Motor neuron (in vitro differentiated cells): ENCODE measurements at regions not wholly inside any gene's neighbourhood (a gene's known extent, or its start where the extent isn't known, plus 50 kb on each side); places are given as distances from the start of the nearest gene placed in this dataset.
"Not testable (repeated sequence)": the region's sequence is repeated elsewhere in the genome, so short reads cannot be mapped to it uniquely, and the experiment has no call there.

Source experiments
- ATAC-seq, 8 experiments: fragments of 200-7000 bp; cut with Tn5 transposase; replicated peaks in 6 of 8; 2 replicates each; pipeline ENCODE4 v1.8.0; 2021; ENCODE audit warnings: mild to moderate bottlenecking in 8 of 8, moderate library complexity in 8 of 8
- H3K27ac ChIP-seq, 2 donors: fragments of 250-450 bp; sonication (Bioruptor Pico); 2 replicates each; pipeline ENCODE4 v1.9.0; 2021; ENCODE audit warnings: antibody characterized with exemption in 2 of 2, mild to moderate bottlenecking in 2 of 2, moderate library complexity in 1 of 2
- H3K4me1 ChIP-seq, 2 donors: fragments of 250-450 bp; sonication (Bioruptor Pico); replicated peaks in 1 of 2; 2 replicates each; pipeline ENCODE4 v1.6.1; 2021; ENCODE audit warnings: antibody characterized with exemption in 2 of 2, mild to moderate bottlenecking in 2 of 2, moderate library complexity in 1 of 2
- H3K4me3 ChIP-seq, 5 donors: fragments of 250-450 bp; sonication (Bioruptor Pico); 2 replicates each; pipeline ENCODE4 v1.9.0; 2021; ENCODE audit warnings: antibody characterized with exemption in 5 of 5, mild to moderate bottlenecking in 5 of 5, moderate library complexity in 4 of 5
- WGBS, 10 experiments: fragments of 450-650 bp; shearing (Covaris generic); methylation state at CpG; one replicate each; pipeline ENCODE4 v1.0.0; 2022; 5-methylcytosine and 5-hydroxymethylcytosine counted together
- in situ Hi-C, 9 experiments: fragments of 400-800 bp; cut with MboI; loops; one replicate each; pipeline ENCODE4 v1.15.0; 2021; ENCODE audit warnings: low sequenced_read_pairs in 9 of 9, low pct_unique_long_range_greater_than_20kb in 2 of 9; ENCODE audit not compliant: unreplicated experiment in 9 of 9

GRCh38 chr5:136584474-136584873, 219.1 kb upstream of the TRPC7 start:
- in situ Hi-C loops, result no loop called here
- no peak for ATAC-seq
- no peak overlapping the region for H3K27ac ChIP-seq
- no peaks in the 10 kb centered on the region for H3K4me1 ChIP-seq
- H3K4me3 ChIP-seq, result no peak overlapping the region
- WGBS, 10 experiments, result 17 to 100% (median 92%) methylated on average over 1 to 4 of the region's 4 CpGs; no CpG with 5 or more reads in 1 of the 10 experiments

GRCh38 chr5:136579238-136579637, 213.9 kb upstream of the TRPC7 start:
- ATAC-seq, result peak in 3 of 8 experiments; percentile 25 to 51 (median 40)
- Histone ChIP-seq H3K27ac (no peak overlapping the region), H3K4me3 (no peak overlapping the region), H3K4me1 (no peaks in the 10 kb centered on the region)
- 8 to 92% (median 80%) methylated on average over 1 to 3 of the region's 3 CpGs; no CpG with 5 or more reads in 1 of the 10 experiments for WGBS, 10 experiments
- in situ Hi-C loops, result no loop called here

GRCh38 chr5:136569875-136570274, 204.5 kb upstream of the TRPC7 start:
- H3K4me1 ChIP-seq, ATAC-seq, H3K27ac ChIP-seq, in situ Hi-C loops, H3K4me3 ChIP-seq: not testable (repeated sequence)

GRCh38 chr5:136565457-136565856, 200.1 kb upstream of the TRPC7 start:
- H3K27ac ChIP-seq, ATAC-seq, in situ Hi-C loops, H3K4me3 ChIP-seq, H3K4me1 ChIP-seq: not testable (repeated sequence)
- WGBS, 10 experiments, result 46 to 80% (median 60%) methylated on average over 1 to 2 of the region's 3 CpGs; no CpG with 5 or more reads in 7 of the 10 experiments

GRCh38 chr5:136565050-136565449, 199.7 kb upstream of the TRPC7 start:
- in situ Hi-C loops, H3K4me1 ChIP-seq, ATAC-seq, H3K27ac ChIP-seq, H3K4me3 ChIP-seq: not testable (repeated sequence)
- no CpG with 5 or more reads among the region's 1 CpG for WGBS, 10 experiments

GRCh38 chr5:136564431-136564830, 199.1 kb upstream of the TRPC7 start:
- in situ Hi-C loops, H3K4me3 ChIP-seq, H3K4me1 ChIP-seq, H3K27ac ChIP-seq, ATAC-seq: not testable (repeated sequence)
- WGBS, 10 experiments, result 54 to 100% (median 70%) methylated on average over 1 to 5 of the region's 5 CpGs; no CpG with 5 or more reads in 1 of the 10 experiments

GRCh38 chr5:136563489-136563888, 198.1 kb upstream of the TRPC7 start:
- in situ Hi-C loops, result no loop called here
- Histone ChIP-seq H3K27ac (no peak overlapping the region), H3K4me3 (no peak overlapping the region), H3K4me1 (no peaks in the 10 kb centered on the region)
- ATAC-seq, result no peak
- 21 to 91% (median 75%) methylated on average over 2 to 6 of the region's 6 CpGs; no CpG with 5 or more reads in 1 of the 10 experiments for WGBS, 10 experiments

DNA sequence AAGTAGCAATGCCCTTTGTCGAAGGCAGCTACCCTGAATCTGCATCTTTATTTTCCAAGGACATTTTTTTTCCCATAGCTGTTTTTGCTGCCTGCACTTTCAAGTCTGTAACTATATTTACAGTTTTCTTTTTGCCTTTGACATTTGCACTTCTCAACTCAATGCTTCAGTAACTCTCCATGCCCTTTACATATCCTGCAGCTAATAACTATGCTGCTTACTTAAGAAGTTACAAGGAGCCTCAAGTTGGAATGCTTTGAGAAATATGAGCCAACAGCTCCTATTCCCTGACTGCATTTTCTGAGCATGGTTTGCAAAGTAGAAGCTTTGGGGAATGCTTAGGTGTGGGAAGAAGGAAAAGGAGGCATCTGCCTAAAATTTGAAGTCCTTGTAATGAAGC, 194.8 kb upstream of the TRPC7 start:
- Histone ChIP-seq H3K4me3 (no peak overlapping the region), H3K27ac (no peak overlapping the region), H3K4me1 (no peaks in the 10 kb centered on the region)
- in situ Hi-C loops, result no loop called here
- 13 to 88% (median 60%) methylated on average over 1 of the region's 1 CpG; no CpG with 5 or more reads in 3 of the 10 experiments for WGBS, 10 experiments
- ATAC-seq, result peak in 1 of 8 experiments; percentile 79

DNA sequence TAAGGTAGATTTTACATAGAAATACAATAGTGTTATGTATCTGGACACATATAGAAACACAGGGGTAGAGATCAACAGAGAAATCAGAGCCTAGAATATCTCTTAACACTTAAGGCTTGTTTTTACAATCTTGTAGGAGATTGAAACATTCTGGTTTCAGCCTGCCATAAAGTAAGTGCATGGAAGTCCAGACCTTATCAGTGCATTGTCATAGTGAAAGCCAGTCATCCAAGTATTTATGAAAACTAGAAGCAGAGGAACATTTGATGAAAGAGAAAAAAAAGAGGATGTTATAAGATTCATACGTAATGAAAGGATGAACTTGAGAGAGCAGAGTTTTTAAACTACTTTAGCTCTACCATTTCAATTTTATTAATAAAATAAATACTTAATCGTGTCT, 194.3 kb upstream of the TRPC7 start:
- in situ Hi-C loops, result no loop called here
- no peaks in the 10 kb centered on the region for H3K4me1 ChIP-seq
- ATAC-seq, result no peak
- WGBS, 10 experiments, result 12 to 92% (median 81%) methylated on average over 1 to 2 of the region's 2 CpGs; no CpG with 5 or more reads in 1 of the 10 experiments
- no peak overlapping the region for H3K27ac ChIP-seq
- H3K4me3 ChIP-seq, result no peak overlapping the region

GRCh38 chr5:136547096-136547495, 181.8 kb upstream of the TRPC7 start:
- 100% methylated on average over 1 of the region's 2 CpGs; no CpG with 5 or more reads in 9 of the 10 experiments for WGBS, 10 experiments
- ATAC-seq, H3K4me1 ChIP-seq, H3K4me3 ChIP-seq, H3K27ac ChIP-seq, in situ Hi-C loops: not testable (repeated sequence)

DNA sequence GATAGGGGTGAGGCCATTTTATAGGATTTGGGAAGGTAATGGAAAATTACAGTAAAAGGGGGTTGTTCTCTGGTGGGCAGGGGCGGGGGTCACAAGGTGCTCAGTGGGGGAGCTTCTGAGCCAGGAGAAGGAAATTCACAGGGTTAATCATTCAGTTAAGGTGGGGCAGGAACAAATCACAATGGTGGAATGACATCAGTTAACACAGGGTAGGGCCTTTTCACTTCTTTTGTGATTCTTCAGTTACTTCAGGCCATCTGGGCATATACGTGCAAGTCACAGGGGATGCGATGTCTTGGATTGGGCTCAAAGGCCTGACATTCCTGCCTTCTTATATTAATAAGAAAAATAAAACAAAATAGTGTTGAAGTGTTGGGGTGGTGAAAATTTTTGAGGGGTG, 181.1 kb upstream of the TRPC7 start:
- ATAC-seq, H3K4me1 ChIP-seq, in situ Hi-C loops, H3K27ac ChIP-seq, H3K4me3 ChIP-seq: not testable (repeated sequence)
- no CpG with 5 or more reads among the region's 3 CpGs for WGBS, 10 experiments

DNA sequence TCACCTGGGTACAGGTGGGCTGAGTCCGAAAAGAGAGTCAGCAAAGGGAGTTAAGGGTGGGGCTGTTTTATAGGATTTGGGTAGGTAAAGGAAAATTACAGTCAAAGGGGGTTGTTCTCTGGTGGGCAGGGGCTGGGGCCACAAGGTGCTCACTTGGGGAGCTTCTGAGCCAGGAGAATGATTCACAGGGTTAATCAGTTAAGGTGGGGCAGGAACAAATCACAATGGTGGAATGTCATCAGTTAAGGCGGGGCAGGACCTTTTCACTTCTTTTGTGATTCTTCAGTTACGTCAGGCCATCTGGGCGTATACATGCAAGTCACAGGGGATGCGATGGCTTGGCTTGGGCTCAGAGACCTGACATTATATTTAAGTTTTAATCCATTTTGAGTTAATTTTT, 179.7 kb upstream of the TRPC7 start:
- in situ Hi-C loops, H3K27ac ChIP-seq, ATAC-seq, H3K4me3 ChIP-seq, H3K4me1 ChIP-seq: not testable (repeated sequence)
- 71 to 100% (median 90%) methylated on average over 1 to 4 of the region's 5 CpGs; no CpG with 5 or more reads in 4 of the 10 experiments for WGBS, 10 experiments

DNA sequence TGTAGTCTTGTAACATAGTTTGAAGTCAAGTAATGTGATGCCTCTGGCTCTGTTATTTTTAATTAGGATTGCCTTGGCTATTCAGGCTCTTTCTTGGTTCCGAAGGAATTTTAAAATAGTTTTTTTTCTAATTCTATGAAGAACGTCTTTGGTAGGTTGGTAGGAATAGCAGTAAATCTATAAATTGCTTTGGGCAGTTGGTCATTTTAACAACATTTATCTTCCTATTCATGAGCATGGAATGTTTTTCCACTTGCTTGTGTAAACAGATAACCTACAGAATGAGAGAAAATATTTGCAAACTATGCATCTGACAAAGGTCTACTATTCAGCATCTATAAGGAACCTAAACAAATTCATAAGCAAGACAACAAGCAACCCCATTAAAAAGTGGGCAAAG, 173.2 kb upstream of the TRPC7 start:
- in situ Hi-C loops, result no loop called here
- no peak overlapping the region for H3K27ac ChIP-seq
- ATAC-seq, result no peak
- no peaks in the 10 kb centered on the region for H3K4me1 ChIP-seq
- WGBS, 10 experiments, result 0 to 100% (median 95%) methylated on average over 1 to 2 of the region's 2 CpGs; no CpG with 5 or more reads in 1 of the 10 experiments
- H3K4me3 ChIP-seq, result no peak overlapping the region

GRCh38 chr5:136529081-136529480, 163.7 kb upstream of the TRPC7 start:
- H3K27ac ChIP-seq, result no peak overlapping the region
- no peak for ATAC-seq
- no peak overlapping the region for H3K4me3 ChIP-seq
- in situ Hi-C loops, result no loop called here
- H3K4me1 ChIP-seq, result no peaks in the 10 kb centered on the region
